HUES64 (cell line): ENCODE measurements at regions not wholly inside any gene's neighbourhood (a gene's known extent, or its start where the extent isn't known, plus 50 kb on each side); places are given as distances from the start of the nearest gene placed in this dataset.

Experiments used
- H3K27ac ChIP-seq: 2 replicates; pipeline ENCODE4 v1.7.0; 2013; ENCODE audit warnings: low read depth, low read length, inconsistent platforms
- H3K27me3 ChIP-seq: 2 replicates; pipeline ENCODE4 v1.6.1; 2013; ENCODE audit warnings: mild to moderate bottlenecking, low read length; ENCODE audit not compliant: insufficient read depth
- H3K36me3 ChIP-seq: 2 replicates; pipeline ENCODE4 v1.6.1; 2013; ENCODE audit warnings: mild to moderate bottlenecking, low read length; ENCODE audit not compliant: insufficient read depth
- H3K4me1 ChIP-seq: 2 replicates; pipeline ENCODE4 v1.6.1; 2013; ENCODE audit warnings: mild to moderate bottlenecking, low read length, moderate library complexity; ENCODE audit not compliant: insufficient read depth
- H3K4me3 ChIP-seq: 2 replicates; pipeline ENCODE4 v1.5.1; 2013; ENCODE audit warnings: mild to moderate bottlenecking, low read length, moderate library complexity
- H3K9ac ChIP-seq: 2 replicates; pipeline ENCODE4 v1.6.1; 2013; ENCODE audit warnings: mild to moderate bottlenecking, low read depth, low read length
- H3K9me3 ChIP-seq: 2 replicates; pipeline ENCODE4 v1.6.1; 2013; ENCODE audit warnings: low read depth, low read length; ENCODE audit not compliant: insufficient read depth
- WGBS: fragments of 150-250, 120-280 bp; methylation state at CpG from one replicate; pipeline ENCODE4 v1.1.7; 2013; ENCODE audit warnings: missing lambda C conversion rate; 5-methylcytosine and 5-hydroxymethylcytosine counted together

DNA sequence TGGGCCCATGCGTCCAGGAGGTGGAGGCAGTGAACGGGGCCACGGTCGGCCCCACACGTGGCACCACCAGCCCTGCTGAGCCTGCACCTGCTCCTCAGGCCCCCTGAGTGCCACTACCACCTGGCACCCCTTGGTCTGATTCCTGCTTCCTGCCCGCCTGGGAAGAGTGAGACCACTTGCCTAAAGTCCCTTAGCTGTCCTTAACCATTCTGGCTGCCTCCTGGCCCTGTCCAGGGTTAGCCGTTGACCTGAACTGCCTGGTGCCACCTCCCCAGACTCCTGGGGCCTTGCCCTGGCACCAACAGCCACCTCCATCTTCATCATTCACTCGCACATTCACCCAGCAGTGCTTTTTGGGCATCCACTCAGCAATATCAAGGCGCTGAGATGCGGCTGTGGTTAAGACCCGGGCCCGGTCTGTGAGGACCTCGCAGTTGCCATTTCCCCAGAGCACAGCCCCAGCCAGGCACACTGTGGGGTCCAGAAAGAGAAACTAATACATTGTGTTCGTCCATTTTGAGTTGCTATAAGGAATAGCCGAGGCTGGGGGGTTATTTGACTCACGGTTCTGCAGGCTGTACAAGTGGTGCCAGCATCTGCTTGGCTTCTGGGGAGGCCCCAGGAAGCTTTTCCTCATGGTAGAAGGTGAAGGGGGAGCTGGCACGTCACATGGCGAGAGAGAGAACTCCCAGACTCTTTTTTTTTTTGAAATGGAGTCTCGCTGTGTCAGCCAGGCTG lies 318.4 kb downstream of the SEC14L1 start:
- Histone ChIP-seq H3K9me3 (no peaks in the 10 kb centered on the region), H3K27ac (no peak overlapping the region), H3K36me3 (no peaks in the 10 kb centered on the region), H3K4me3 (no peak overlapping the region), H3K4me1 (peaks cover 27% of the 10 kb centered on the region), H3K9ac (no peak overlapping the region), H3K27me3 (no peaks in the 10 kb centered on the region)
- WGBS = 93% methylated on average over 19 of the region's 19 CpGs

DNA sequence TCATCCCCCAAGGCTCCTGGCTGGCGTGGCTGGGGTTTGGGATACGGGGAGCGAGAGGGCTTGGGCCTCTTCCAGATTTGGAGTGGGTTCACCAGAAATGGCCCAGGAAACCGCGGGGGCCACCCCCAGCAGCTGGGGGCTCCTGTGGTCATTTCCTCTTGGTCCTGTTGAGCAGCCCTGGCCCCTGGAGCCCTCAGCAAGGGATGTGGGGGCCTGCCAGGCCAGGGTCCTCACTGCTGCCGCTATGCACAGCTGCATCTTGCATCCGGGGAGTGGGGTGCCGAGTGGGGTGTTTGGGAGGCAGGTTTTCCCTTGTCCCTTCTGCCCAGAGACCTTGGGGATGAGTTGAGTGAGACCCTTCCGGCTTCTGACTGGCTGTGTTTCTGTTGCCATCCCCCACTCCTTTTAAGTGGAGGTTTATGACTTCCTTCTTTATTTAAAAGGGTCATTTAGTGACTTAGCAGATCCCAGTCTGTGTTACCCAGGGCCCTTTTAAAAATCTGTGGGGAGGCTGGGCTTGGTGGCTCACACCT lies 319.8 kb downstream of the SEC14L1 start:
- no peaks in the 10 kb centered on the region for H3K9me3 ChIP-seq
- no peaks in the 10 kb centered on the region for H3K36me3 ChIP-seq
- WGBS = 80% methylated on average over 9 of the region's 9 CpGs
- H3K27me3 ChIP-seq = no peaks in the 10 kb centered on the region
- H3K9ac ChIP-seq = no peak overlapping the region
- peaks cover 20% of the 10 kb centered on the region for H3K4me1 ChIP-seq
- no peak overlapping the region for H3K4me3 ChIP-seq
- H3K27ac ChIP-seq = peak overlapping the region; percentile 57; the same call in 1 of the 2 replicates

DNA sequence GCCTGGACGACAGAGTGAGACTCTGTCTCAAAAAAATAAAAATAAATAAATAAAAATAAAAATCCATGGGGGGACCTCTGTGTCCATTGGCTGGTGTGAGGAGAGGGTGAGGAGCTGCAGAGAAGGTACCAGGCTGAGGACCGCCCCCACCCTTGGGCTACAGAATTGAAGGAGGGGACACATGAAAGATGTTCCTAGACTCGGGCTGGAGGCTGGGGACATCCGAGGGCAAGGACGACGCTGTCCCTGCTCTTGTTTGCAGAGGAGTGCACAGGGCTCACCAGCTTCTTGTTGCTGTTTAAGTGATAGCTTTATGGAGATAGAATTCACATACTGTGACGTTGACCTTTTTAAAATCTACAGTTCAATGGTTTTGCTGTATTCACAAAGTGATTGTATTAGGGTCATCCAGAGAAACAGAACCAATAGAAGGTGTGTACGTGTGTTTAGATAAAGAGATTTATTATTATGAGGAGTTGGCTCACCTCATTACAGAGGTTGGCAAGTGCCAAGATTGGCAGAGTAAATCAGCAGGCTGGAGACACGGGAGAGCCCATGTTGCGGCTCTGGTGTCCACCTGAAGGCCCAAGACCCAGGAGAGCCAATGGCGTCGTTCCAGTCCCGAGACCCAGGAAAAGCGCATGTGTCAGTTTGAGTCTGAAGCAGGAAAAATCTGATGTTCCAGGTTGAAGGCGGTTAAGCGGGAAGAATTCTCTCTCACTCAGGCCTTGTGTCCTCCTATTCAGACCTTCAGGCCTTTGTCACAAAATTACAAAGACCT lies 320.7 kb downstream of the SEC14L1 start:
- no peaks in the 10 kb centered on the region for H3K9me3 ChIP-seq
- no peaks in the 10 kb centered on the region for H3K27me3 ChIP-seq
- no peak overlapping the region for H3K9ac ChIP-seq
- no peak overlapping the region for H3K4me3 ChIP-seq
- 89% methylated on average over 15 of the region's 16 CpGs for WGBS
- peaks cover 26% of the 10 kb centered on the region for H3K4me1 ChIP-seq
- H3K27ac ChIP-seq = peak overlapping the region; percentile 5
- H3K36me3 ChIP-seq = no peaks in the 10 kb centered on the region

DNA sequence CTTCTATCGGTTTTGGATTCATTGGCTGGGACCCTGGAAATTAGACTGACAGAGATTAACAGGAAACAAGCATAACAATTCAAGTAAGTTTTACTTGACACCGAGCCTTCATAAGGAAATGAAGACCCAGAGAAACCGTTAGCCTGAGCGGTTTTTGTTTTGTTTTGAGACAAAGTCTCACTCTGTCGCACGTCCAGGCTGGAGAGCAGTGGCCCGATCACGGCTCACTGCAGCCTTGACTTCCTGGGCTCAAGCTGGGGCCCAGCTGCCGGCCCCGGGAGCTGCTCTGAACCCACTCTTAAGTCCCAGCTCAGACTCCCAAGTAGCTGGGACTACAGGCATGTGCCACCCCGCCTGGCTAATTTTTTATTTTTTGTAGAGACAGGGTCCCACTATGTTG lies 321.3 kb downstream of the SEC14L1 start:
- Histone ChIP-seq H3K27me3 (no peaks in the 10 kb centered on the region), H3K4me1 (peaks cover 32% of the 10 kb centered on the region)

DNA sequence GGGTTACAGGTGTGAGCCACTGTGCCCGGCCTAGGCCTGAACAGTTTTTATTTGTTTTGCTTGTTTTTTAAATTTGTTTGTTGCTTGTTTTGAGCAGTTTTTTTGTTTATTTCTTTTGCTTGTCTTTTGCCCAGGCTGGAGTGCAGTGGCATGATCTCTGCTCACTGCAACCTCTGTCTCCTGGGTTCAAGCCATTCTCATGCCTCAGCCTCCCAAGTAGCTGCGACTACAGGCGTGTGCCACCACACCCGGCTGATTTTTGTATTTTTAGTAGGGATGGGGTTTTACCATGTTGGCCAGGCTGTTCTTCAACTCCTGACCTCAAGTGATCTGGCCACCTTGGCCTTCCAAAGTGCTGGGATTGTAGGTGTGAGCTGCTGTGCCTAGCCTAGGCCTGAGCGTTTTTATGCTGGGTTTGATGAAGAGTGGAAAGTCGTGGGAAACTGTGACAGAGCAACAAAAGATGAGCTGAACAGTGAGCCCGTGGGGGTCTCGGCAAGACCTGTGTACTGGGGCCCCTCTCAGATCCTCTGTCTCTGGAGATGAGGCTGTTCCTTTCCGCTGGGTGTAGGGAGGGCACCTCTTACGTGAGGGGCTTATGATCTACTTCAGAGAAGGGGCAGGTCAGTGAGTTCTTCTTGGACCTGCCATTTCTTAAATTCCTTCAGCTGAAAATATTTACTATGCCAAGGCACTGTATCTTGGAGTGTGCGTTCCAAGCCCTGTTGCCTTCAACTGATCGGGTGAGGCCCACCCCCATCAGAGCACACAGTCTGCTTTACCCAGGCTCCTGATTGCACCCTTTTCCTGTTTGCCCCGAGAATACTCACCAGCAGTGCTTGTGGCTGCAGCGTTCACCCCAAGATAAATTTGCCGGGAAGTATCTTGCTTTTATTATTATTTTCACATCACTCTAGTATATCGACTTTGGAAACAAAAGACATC lies 322.1 kb downstream of the SEC14L1 start:
- H3K4me1 ChIP-seq = peaks cover 37% of the 10 kb centered on the region
- no peak overlapping the region for H3K27ac ChIP-seq
- 0 out of 2 replicates have a peak, but pooled peaks cover 2% of the 10 kb centered on the region for H3K36me3 ChIP-seq
- no peaks in the 10 kb centered on the region for H3K9me3 ChIP-seq
- 95% methylated on average over 15 of the region's 16 CpGs for whole genome bisulfite sequencing
- H3K9ac ChIP-seq = no peak overlapping the region
- H3K27me3 ChIP-seq = no peaks in the 10 kb centered on the region
- no peak overlapping the region for H3K4me3 ChIP-seq

More for the DNA sequence above, 321.3 kb downstream of the SEC14L1 start:
- H3K4me3 ChIP-seq = no peak overlapping the region
- H3K27ac ChIP-seq = peak overlapping the region; percentile 5
- H3K9ac ChIP-seq = no peak overlapping the region
- H3K36me3 ChIP-seq = no peaks in the 10 kb centered on the region
- no peaks in the 10 kb centered on the region for H3K9me3 ChIP-seq
- WGBS = 67% methylated on average over 11 of the region's 11 CpGs

DNA sequence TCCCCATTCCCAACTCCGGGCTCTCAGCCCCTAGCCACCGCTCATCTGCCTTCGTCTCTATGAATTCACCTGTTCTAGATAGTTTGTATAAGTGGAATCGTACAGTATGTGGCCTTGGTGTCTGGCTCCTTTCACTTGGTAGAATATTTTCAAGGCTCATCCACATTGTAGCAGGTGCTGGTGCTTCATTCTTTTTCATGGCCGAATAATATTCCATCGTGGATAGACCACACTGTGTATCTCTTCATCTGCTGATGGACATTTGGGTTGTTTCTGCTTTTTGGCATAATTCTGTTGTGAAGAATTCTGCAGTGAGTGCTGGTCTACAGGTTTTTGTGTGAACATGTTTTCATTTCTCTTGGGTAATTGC lies 324.2 kb downstream of the SEC14L1 start:
- no peaks in the 10 kb centered on the region for H3K27me3 ChIP-seq
- no peaks in the 10 kb centered on the region for H3K9me3 ChIP-seq
- peaks cover 40% of the 10 kb centered on the region for H3K4me1 ChIP-seq
- no peak overlapping the region for H3K9ac ChIP-seq
- H3K27ac ChIP-seq = peak overlapping the region; percentile 74
- H3K36me3 ChIP-seq = peaks cover 10% of the 10 kb centered on the region; the same call in 1 of the 2 replicates
- H3K4me3 ChIP-seq = no peak overlapping the region; the same call in 1 of the 2 replicates
- WGBS = 95% methylated on average over 6 of the region's 6 CpGs

DNA sequence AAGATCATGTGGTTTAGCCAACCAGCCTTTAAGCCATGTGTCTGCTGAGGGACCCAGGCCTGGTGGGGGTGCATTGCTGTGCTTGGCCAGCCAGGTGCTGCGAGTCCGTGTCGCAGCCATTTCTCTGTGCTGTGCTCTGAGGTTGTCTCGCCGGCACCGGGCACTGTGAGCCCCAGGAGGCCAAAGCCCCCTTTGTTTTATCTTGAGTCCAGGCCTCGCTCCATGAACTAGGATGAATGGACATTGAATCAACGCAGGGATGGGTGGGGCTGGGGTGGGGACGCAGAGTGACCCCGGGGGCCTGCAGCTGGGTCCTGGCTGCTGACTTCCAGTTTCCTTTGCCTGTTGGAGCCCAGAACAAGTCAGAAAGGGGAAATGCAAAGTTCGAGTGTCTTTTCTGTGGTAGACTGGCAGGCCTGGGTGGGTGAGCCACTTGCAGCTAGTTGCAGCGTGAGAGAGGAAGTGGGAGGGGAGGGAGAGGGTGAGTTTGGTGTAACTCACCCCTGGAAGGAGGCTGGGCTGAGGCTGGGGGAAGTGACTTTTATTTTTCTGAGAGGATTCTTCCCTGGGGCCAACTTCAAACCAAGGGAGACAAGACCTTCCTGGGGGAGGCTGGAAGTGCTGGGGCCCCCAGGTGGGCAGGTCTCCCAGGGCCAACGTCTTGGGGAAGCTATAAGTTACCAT lies 324.7 kb downstream of the SEC14L1 start:
- H3K36me3 ChIP-seq = peaks cover 13% of the 10 kb centered on the region; the same call in 1 of the 2 replicates
- H3K4me3 ChIP-seq = peak overlapping the region; percentile 44
- 15% methylated on average over 13 of the region's 13 CpGs for WGBS
- no peaks in the 10 kb centered on the region for H3K27me3 ChIP-seq
- H3K9me3 ChIP-seq = no peaks in the 10 kb centered on the region
- H3K9ac ChIP-seq = peak overlapping the region; percentile 67
- peaks cover 39% of the 10 kb centered on the region for H3K4me1 ChIP-seq
- H3K27ac ChIP-seq = peak overlapping the region; percentile 74

DNA sequence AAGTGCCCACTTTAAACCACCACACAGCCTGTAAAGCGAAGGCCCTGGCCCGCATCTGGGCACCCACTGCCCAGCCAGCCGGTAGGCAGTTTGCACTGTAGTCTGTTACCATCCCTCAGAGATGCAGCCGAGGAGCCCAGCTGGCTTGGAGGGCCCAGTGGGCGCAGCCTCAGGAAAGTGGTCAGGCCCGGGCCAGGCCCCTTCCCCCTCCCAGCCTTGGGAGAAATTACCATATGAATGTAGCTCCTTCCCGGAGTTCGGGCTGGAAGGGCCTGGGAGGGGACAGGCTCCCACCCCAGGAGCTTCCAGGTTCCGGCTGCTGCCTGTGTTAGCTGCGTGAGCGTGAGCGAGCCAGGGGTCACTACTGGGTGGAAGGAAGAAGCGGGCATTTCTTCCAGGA lies 325.4 kb downstream of the SEC14L1 start:
- Histone ChIP-seq H3K36me3 (peaks cover 13% of the 10 kb centered on the region; the same call in 1 of the 2 replicates), H3K9ac (peak overlapping the region; percentile 67), H3K4me3 (peak overlapping the region; percentile 44), H3K9me3 (no peaks in the 10 kb centered on the region), H3K4me1 (peaks cover 43% of the 10 kb centered on the region), H3K27ac (peak overlapping the region; percentile 74), H3K27me3 (no peaks in the 10 kb centered on the region)
- WGBS = 4% methylated on average over 13 of the region's 13 CpGs

DNA sequence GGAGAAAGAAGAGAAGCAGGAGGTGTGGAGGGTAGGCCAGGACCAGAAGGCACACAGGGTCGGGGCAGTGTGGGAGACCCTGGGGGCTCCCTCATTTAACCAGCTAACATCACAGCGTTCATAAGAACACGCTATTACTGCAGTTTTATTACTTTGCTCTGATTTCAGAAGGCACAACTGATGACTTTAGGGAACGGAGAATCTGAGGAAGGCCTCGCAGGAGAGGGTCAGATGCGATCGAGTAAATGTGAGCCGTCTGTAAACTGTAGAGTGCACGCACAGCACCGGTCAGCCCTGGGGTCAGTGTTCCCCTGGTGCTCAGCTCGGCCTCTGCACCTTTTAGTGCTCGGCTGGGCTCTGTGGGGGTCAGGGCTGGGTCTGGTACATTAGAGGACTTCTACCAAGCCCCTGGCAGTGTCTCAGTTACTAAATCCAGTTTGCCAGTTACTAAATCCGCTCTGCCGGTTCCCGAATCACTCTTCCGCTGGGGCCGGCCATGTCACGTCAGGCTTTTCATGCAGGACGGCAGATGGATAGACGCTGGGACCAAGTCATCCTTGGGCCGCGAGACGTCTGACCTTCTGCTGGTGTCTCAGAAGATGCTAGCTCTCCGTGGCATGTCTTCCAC lies 325.9 kb downstream of the SEC14L1 start:
- peaks cover 46% of the 10 kb centered on the region for H3K4me1 ChIP-seq
- H3K9ac ChIP-seq = peak overlapping the region; percentile 67
- H3K4me3 ChIP-seq = peak overlapping the region; percentile 44
- no peaks in the 10 kb centered on the region for H3K9me3 ChIP-seq
- 46% methylated on average over 24 of the region's 24 CpGs for WGBS
- H3K27ac ChIP-seq = peak overlapping the region; percentile 74
- peaks cover 13% of the 10 kb centered on the region; the same call in 1 of the 2 replicates for H3K36me3 ChIP-seq
- no peaks in the 10 kb centered on the region for H3K27me3 ChIP-seq

DNA sequence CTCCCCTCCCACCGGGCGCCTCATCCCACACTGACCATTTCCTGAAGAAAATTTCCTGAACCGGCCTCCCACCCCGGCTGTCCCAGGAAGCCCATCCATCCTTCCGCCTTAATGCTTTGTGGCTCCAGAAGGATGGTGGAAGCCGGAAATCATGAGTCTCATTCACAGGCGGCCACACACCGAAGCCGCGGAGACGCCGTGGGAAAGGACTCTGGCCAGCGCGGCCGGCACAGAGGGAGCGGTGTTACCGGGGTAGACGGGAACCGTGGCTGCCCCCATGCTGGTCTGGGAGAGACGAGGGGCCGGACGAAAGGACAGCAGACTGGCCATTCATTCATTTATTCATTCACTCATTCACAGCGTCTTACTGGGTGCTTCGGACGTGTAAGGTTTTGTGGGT lies 326.8 kb downstream of the SEC14L1 start:
- Histone ChIP-seq H3K9me3 (no peaks in the 10 kb centered on the region), H3K27ac (peak overlapping the region; percentile 37; the same call in 1 of the 2 replicates), H3K9ac (no peak overlapping the region), H3K4me1 (peaks cover 52% of the 10 kb centered on the region), H3K4me3 (no peak overlapping the region), H3K27me3 (no peaks in the 10 kb centered on the region), H3K36me3 (peaks cover 13% of the 10 kb centered on the region; the same call in 1 of the 2 replicates)
- WGBS = 89% methylated on average over 25 of the region's 25 CpGs
